C4-2B (cell line): ENCODE measurements at regions not wholly inside any gene's neighbourhood (a gene's known extent, or its start where the extent isn't known, plus 50 kb on each side); places are given as distances from the start of the nearest gene placed in this dataset.

Source experiments
- H3K27ac ChIP-seq: fragments of 450-650 bp; 2 replicates; pipeline ENCODE4 v1.5.1; 2017
- ZFX ChIP-seq: fragments of 450-650 bp; IDR thresholded peaks from 2 replicates; pipeline ENCODE4 v1.6.1; 2017
- TF ChIP-seq, protein P1 (sequence below): fragments of 450-650 bp; conservative IDR thresholded peaks from 2 replicates; pipeline ENCODE4 v1.5.1; 2017; ENCODE audit warnings: mild to moderate bottlenecking

- TF ChIP-seq, protein P1, sequence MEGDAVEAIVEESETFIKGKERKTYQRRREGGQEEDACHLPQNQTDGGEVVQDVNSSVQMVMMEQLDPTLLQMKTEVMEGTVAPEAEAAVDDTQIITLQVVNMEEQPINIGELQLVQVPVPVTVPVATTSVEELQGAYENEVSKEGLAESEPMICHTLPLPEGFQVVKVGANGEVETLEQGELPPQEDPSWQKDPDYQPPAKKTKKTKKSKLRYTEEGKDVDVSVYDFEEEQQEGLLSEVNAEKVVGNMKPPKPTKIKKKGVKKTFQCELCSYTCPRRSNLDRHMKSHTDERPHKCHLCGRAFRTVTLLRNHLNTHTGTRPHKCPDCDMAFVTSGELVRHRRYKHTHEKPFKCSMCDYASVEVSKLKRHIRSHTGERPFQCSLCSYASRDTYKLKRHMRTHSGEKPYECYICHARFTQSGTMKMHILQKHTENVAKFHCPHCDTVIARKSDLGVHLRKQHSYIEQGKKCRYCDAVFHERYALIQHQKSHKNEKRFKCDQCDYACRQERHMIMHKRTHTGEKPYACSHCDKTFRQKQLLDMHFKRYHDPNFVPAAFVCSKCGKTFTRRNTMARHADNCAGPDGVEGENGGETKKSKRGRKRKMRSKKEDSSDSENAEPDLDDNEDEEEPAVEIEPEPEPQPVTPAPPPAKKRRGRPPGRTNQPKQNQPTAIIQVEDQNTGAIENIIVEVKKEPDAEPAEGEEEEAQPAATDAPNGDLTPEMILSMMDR = no peak
- no peak for TF ChIP-seq ZFX
- H3K27ac ChIP-seq = no peak overlapping the region
Measured at GRCh38 chr1:191452586-191452985, 705.7 kb upstream of the RGS18 start.

DNA sequence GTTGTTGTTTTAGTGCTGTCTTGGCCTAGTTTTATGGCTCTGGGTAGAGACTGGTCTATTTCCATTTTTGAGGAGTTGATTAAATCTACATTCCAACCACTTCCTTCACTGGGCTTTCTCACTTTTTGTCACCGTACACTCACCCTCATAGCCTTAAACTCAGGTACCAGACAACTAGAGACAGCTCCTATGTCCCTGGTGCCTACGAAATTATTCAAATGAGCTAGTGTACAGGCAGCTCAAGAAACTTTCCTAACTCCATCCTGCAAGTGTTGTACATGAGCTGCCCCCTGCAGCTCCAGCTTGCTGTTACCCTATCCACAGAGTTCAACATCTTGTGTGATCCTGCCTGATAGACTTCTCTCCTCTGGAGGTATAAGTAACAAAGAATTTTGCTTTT is 704.8 kb upstream of the RGS18 start:
- no peak overlapping the region for H3K27ac ChIP-seq
- no peak for TF ChIP-seq ZFX
- TF ChIP-seq, protein P1 = no peak

GRCh38 chr1:191457889-191458288 is 700.4 kb upstream of the RGS18 start:
- TF ChIP-seq ZFX = no peak
- TF ChIP-seq, protein P1 = no peak
- H3K27ac ChIP-seq = no peak overlapping the region

DNA sequence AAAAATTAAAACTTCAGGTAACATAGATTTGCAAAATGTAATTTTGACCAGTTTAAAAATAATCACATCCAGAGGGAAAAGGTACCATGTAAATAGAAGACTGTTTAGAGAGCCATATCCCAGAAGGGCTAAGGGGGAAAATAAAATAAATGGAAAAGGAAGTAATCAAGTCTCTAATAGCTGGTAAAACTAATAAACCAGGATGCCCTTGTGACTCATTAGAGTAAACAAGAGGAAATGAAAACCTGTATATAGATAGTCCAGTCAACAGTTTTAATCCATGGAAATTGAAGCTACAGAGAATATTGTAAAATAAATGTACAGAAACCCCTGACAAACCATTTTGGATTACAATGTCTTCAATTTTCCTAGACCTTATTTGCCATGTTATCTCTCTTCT is 698.0 kb upstream of the RGS18 start:
- TF ChIP-seq, protein P1 = no peak
- TF ChIP-seq ZFX = no peak

DNA sequence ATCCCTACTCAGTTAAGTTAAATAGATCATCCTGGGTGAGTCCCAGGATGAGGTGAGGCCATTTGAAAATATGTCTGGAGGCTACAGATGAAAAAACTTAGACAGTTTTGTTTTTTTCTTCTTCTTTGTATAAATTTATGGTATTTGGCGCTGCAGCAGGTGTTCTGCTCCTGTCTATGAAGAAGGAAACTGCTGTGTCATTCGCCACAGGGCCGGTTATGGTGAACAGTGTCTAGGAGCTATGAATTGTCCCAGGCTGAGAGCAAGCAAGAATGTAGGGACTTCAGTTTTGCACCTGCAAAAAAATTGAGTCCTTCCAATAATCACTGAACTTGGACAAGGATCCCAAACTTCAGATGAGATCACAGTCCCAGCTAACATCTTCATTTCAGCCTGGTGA is 674.3 kb upstream of the RGS18 start:
- TF ChIP-seq ZFX = no peak
- no peak overlapping the region for H3K27ac ChIP-seq

More for the DNA sequence above, 698.0 kb upstream of the RGS18 start:
- no peak overlapping the region for H3K27ac ChIP-seq

GRCh38 chr1:191490303-191490702 is 668.0 kb upstream of the RGS18 start:
- no peak overlapping the region for H3K27ac ChIP-seq
- TF ChIP-seq, protein P1 = no peak
- no peak for TF ChIP-seq ZFX

DNA sequence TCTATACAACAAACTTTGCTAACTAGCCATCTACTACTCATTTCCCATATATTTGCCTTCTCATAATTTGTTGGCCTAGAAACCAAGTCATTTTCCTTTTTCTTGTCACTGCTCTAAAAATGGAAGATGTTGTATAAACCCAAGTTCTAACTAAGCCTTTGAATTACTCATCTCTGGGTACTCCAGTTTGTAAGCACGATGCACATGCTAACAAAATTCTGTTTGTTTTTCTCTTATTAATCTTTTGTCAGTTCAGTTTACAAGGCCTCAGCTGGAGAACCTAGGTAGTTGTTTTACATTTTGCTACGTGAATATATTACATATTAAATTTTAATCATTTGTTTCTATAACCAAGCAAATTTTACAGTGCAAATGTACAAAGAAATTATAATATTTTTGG is 663.2 kb upstream of the RGS18 start:
- no peak overlapping the region for H3K27ac ChIP-seq
- TF ChIP-seq, protein P1 = no peak
- TF ChIP-seq ZFX = no peak

DNA sequence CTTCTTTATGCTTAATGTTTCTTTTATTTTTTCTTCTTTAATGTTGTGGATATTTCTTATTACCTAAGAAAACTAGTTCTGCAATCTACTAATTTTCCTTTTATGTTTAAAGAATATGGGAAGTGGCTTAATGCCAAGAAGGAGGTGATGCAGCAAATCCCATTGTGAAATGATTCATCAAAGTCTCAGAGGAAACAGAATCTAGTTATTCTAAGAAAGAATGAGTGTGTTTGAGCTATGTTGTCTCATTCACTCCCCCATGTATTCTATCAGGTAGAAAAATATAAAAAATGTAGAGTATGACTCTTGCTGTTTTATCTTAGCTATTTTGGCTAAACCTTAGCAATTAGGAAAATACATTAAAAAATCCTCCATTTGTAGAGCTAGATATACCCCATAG is 659.9 kb upstream of the RGS18 start:
- TF ChIP-seq, protein P1 = no peak
- TF ChIP-seq ZFX = no peak
- no peak overlapping the region for H3K27ac ChIP-seq
